IgD-negative memory B cell (primary cell): ENCODE measurements at regions not wholly inside any gene's neighbourhood (a gene's known extent, or its start where the extent isn't known, plus 50 kb on each side); places are given as distances from the start of the nearest gene placed in this dataset.
A peak's percentile ranks its signal among the peaks of the same experiment; 100 is the strongest.
"Not testable (repeated sequence)": the region's sequence is repeated elsewhere in the genome, so short reads cannot be mapped to it uniquely, and the experiment has no call there.

Experiments
- H3K27ac Mint-ChIP-seq, 3 donors: one replicate each; pipeline ENCODE4 v1.8.0; 2020 to 2022; ENCODE audit warnings: mild to moderate bottlenecking in 3 of 3, mixed read lengths in 3 of 3, moderate library complexity in 1 of 3
- H3K27me3 Mint-ChIP-seq: one replicate; pipeline ENCODE4 v1.8.0; 2021; ENCODE audit warnings: mixed read lengths
- H3K36me3 Mint-ChIP-seq: one replicate; pipeline ENCODE4 v1.8.0; 2020; ENCODE audit warnings: mild to moderate bottlenecking, mixed read lengths
- H3K4me1 Mint-ChIP-seq, 3 donors: one replicate each; pipeline ENCODE4 v1.8.0; 2020 to 2022; ENCODE audit warnings: mixed read lengths in 3 of 3, mild to moderate bottlenecking in 1 of 3
- H3K4me3 Mint-ChIP-seq, 4 donors: one replicate each; pipeline ENCODE4 v1.8.0; 2020 to 2022; ENCODE audit warnings: mild to moderate bottlenecking in 4 of 4, mixed read lengths in 4 of 4, moderate library complexity in 3 of 4
- H3K9me3 Mint-ChIP-seq, 3 donors: one replicate each; pipeline ENCODE4 v1.8.0; 2020 to 2021; ENCODE audit warnings: mixed read lengths in 3 of 3, mild to moderate bottlenecking in 1 of 3

DNA sequence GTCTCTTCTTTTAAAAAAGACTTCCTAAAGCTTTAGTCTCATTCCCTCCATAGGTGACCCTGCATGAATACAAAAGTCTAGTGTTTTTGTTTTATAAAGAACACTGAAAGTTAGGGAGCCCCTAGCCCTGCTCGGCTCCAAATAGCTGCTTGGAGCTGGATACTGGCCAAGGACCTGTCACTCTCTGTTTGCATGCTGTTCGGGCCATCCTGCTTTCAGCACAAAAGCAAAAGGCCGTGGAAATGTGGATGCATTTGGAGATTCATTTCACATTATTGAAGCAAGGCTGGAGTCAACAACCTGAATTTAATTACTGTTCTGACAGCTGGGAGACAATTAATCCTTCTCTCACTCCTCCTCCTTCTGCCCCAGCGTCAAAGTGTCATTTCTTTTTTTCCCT is 151.7 kb upstream of the NMUR2 start:
- Mint-ChIP-seq H3K9me3 (no peaks in the 10 kb centered on the region), H3K27me3 (no peaks in the 10 kb centered on the region), H3K36me3 (no peaks in the 10 kb centered on the region), H3K27ac (no peak overlapping the region), H3K4me1 (no peaks in the 10 kb centered on the region), H3K4me3 (no peak overlapping the region)

DNA sequence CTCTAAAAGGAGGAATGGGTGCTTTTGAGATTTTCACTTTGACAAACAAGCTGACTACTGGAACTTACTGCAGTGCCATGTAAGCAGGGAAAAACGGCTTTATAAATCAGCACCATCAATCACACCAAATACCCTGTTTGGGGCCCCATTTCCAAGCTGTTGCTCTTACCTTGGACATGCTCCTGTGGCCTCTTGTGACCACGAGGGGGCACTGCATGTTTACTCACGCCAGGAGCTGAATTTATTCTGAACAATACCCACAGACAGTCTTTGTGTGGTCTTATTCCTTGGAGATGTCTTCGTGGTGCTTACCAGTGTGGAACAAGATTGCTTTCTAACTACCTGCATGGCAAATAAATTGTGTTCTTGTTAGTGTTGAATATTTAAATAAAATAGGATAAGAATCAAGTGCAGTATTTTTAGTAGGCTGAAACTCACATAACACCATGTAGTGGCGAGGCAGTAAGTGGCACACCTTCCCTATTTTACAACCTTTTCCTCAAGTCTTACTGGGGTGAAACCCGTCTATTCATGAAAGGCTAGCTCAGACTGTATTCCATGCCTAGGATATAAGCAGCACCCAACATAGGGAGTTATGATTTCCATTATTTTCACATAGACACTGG is 155.5 kb upstream of the NMUR2 start:
- Mint-ChIP-seq H3K36me3 (no peaks in the 10 kb centered on the region), H3K9me3 (no peaks in the 10 kb centered on the region), H3K4me1 (no peaks in the 10 kb centered on the region), H3K27ac (no peak overlapping the region), H3K4me3 (no peak overlapping the region), H3K27me3 (no peaks in the 10 kb centered on the region)

DNA sequence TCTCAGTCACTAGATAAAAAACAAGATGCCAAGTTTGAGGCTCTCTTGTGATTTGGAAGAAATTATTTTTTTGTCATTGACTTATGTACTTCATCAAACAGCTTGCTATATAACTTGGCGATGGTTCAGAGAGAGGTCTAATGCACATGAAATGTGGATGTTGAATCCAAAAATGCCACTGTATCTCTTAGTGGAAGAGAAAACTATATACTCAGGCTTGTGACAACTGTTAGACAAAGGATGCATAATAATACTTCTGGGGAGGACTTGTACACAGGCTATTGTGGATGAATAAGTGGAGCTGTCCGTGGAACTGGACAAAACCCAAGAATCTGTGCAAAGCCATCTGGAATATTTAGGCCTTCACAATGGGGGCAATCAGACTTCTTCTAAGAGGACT is 162.9 kb upstream of the NMUR2 start:
- no peak overlapping the region for H3K27ac Mint-ChIP-seq
- H3K36me3 Mint-ChIP-seq = no peaks in the 10 kb centered on the region
- no peak overlapping the region for H3K4me3 Mint-ChIP-seq
- H3K9me3 Mint-ChIP-seq = peaks cover 0 to 2% (median 0%) of the 10 kb centered on the region in 3 donors
- H3K27me3 Mint-ChIP-seq = peaks cover 2% of the 10 kb centered on the region
- no peaks in the 10 kb centered on the region for H3K4me1 Mint-ChIP-seq

DNA sequence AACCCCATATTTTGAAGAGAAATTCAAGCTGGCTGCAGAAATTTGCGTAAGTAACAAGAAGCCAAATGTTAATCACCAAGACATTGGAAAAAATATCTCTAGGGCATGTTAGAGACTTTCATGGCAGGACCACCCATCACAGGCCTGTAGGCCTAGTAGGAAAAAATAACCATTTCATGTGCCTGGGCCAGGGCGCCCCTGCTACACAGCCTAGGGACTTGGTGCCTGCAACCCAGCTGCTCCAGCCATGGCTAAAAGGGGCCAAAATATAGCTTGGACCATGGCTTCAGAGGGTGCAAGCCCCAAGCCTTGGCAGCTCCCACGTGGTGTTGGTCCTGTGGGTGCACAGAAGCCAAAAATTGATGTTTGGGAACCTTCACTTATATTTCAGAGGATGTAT is 167.7 kb upstream of the NMUR2 start:
- Mint-ChIP-seq H3K4me1 (no peaks in the 10 kb centered on the region), H3K36me3 (no peaks in the 10 kb centered on the region), H3K4me3 (no peak overlapping the region), H3K9me3 (peaks cover 0 to 8% (median 2%) of the 10 kb centered on the region in 3 donors), H3K27me3 (peaks cover 2% of the 10 kb centered on the region), H3K27ac (no peak overlapping the region)

DNA sequence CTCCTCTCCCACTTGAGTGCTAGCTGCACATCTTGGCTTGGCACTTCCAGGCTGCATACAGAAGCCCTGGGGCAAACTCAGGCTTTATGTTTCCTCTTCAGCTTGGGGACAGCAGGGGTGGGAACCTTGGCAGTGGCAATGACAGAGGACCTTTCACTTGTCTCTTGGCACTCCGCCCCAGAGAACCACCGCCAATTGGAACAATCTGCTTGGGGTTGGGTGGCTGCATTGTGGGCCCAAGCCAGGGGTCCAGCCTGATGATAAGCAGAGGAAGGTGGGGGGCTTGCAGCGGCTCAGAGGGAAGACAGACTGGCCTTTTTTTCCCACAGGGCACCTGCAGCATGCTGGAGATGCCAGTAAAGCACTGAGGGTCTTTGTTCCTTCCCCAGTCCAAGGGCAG is 179.0 kb upstream of the NMUR2 start:
- H3K4me3 Mint-ChIP-seq = no peak overlapping the region
- H3K36me3 Mint-ChIP-seq = no peaks in the 10 kb centered on the region
- no peaks in the 10 kb centered on the region for H3K4me1 Mint-ChIP-seq
- peak overlapping the region in 1 of 3 donors; percentile 32 for H3K27ac Mint-ChIP-seq
- H3K9me3 Mint-ChIP-seq = peaks cover 4 to 15% (median 10%) of the 10 kb centered on the region in 3 donors
- peaks cover 14% of the 10 kb centered on the region for H3K27me3 Mint-ChIP-seq

DNA sequence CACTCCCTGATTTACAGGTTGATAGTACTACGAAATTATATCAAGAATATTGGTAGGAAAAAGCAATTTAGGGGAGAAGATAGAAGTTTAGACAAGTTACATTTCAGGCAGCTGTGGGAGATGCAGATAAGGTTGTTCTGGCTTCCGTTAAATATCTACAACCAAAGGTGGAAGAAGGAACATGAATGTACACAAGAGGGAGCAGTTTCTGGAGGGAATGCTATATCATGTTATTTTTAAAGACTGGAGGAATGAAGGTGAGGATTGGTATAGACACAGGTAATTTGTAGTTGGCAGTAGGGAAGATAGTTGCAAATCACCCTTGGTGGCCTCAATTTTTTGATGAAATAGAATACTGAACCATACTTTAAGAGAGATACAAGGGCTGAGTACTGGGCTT is 187.3 kb upstream of the NMUR2 start:
- Mint-ChIP-seq H3K4me1 (no peaks in the 10 kb centered on the region), H3K4me3 (no peak overlapping the region), H3K27ac (no peak overlapping the region), H3K27me3 (no peaks in the 10 kb centered on the region), H3K36me3 (no peaks in the 10 kb centered on the region), H3K9me3 (peaks cover 0 to 8% (median 5%) of the 10 kb centered on the region in 3 donors)

DNA sequence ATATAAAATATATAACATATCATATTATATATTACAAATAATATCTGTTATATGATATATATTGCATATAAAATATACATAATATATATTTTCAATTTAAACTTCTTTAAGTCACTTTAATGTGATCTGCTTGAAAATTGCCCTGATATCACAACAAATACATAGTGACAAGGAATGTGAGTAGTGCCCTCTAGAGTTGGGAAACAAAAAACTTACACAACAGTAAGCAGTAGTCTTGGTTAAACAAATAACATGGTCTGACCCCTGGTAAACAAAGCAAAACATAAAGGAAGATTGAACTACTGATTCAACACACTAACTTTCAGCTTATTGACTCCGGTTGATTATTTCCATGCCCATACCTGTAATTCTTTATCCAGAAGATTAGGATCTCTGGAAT is 188.3 kb upstream of the NMUR2 start:
- no peak overlapping the region for H3K4me3 Mint-ChIP-seq
- H3K27ac Mint-ChIP-seq = no peak overlapping the region
- no peaks in the 10 kb centered on the region for H3K36me3 Mint-ChIP-seq
- H3K9me3 Mint-ChIP-seq = peaks cover 0 to 3% (median 3%) of the 10 kb centered on the region in 3 donors
- H3K27me3 Mint-ChIP-seq = no peaks in the 10 kb centered on the region
- H3K4me1 Mint-ChIP-seq = no peaks in the 10 kb centered on the region

DNA sequence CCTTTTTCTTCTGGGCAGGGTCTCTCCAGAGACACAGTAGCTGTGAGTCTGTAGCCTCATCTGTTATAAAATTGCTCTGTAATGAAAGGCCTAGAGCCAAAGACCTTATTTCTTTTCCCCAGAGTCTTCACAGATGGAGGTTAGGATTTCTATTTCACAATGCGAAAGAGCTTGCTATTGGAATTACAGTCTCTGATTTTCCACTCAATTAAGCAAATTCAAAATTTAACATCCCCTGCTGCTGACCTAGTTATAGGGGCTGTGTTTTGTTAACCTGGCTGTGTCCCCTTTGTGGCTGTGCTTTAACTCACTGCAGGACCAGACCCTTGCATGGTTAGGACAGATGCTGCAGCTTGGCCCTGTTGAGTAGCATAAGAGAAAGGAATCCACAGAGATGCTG is 190.3 kb upstream of the NMUR2 start:
- Mint-ChIP-seq H3K27ac (no peak overlapping the region), H3K27me3 (peaks cover 2% of the 10 kb centered on the region), H3K4me1 (no peaks in the 10 kb centered on the region), H3K4me3 (no peak overlapping the region), H3K36me3 (no peaks in the 10 kb centered on the region), H3K9me3 (peaks cover 0 to 3% (median 0%) of the 10 kb centered on the region in 3 donors)

DNA sequence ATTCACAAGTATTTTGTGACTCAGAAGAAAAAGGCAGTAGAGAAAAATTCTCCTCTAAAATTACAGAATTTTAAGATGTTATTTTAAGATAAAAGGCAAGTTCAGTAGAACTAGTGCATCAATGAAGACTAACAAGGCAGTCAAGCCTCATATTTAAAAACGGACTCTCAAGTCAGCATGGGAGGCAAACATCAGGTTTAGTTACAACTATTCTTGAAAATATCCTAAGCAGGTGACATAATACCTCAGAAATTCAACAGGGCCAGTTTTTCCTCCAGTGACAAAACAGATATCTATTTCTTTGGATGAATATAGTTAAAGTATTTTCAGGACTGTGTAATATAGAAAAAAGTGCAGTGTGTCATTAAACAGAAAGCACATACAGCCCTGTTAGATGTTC is 194.0 kb upstream of the NMUR2 start:
- Mint-ChIP-seq H3K4me1 (no peaks in the 10 kb centered on the region), H3K36me3 (no peaks in the 10 kb centered on the region), H3K4me3 (no peak overlapping the region), H3K27me3 (peaks cover 2% of the 10 kb centered on the region), H3K9me3 (peaks cover 0 to 3% (median 0%) of the 10 kb centered on the region in 3 donors), H3K27ac (no peak overlapping the region)

DNA sequence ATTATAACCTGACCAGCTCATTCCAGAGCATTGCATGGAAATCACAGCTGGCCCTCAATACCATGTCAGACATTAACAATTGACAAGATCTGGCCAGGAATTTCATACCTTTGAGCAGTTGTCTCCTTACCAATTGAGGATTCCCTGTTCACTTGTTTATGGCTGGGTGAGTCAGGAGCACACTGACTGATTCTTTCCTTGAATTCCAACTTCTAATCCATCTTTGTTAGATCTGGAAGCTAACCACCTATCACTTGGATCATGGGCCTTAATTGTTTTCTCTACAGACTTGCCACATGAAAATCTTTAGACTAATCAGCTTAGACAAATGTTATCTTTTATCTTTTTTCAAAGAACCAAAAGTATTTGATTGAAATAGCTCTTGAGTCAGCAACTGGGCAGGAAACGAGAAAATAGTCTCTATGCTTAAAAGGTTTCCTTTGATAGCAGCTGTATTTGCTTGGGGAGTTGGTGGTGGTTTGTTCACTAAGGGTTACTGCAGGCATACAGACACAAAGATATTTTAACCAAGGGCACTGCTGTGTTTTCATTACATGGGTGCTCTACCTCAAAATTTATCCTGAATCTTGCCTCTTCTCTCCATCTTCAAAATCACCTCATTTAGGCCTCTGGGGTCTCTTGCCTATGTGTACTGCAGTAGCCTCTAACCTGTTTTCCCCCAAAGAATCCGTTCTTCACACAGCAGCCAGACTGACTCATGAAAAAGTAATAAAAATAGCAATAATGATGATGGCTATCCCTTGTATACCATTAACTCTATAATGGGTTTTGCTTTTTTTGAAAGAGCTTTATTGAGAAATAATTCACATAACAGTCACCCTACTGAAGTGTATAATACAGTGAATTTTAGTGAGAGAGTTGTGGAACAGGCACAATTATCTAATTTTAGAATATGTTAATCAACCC is 197.0 kb upstream of the NMUR2 start:
- H3K27me3 Mint-ChIP-seq = peaks cover 2% of the 10 kb centered on the region
- no peaks in the 10 kb centered on the region for H3K36me3 Mint-ChIP-seq
- H3K9me3 Mint-ChIP-seq = peaks cover 0 to 3% (median 0%) of the 10 kb centered on the region in 3 donors
- no peaks in the 10 kb centered on the region for H3K4me1 Mint-ChIP-seq
- no peak overlapping the region for H3K4me3 Mint-ChIP-seq
- no peak overlapping the region for H3K27ac Mint-ChIP-seq

DNA sequence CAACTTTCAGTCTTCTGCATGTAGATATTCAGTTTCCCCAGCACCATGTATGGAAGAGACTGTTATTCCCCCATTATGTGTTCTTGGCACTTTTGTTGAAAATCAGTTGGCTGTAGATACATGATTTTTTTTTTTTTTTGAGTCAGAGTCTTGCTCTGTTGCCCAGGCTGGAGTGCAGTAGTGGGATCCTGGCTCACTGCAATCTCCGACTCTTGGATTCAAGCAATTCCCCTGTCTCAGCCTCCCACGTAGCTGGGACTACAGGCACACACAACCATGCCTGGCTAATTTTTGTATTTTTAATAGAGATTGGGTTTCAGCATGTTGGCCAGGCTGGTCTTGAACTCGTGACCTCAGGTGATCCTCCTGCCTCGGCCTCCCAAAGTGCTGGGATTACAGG is 201.0 kb upstream of the NMUR2 start:
- H3K9me3 Mint-ChIP-seq, H3K36me3 Mint-ChIP-seq, H3K4me3 Mint-ChIP-seq: not testable (repeated sequence)

DNA sequence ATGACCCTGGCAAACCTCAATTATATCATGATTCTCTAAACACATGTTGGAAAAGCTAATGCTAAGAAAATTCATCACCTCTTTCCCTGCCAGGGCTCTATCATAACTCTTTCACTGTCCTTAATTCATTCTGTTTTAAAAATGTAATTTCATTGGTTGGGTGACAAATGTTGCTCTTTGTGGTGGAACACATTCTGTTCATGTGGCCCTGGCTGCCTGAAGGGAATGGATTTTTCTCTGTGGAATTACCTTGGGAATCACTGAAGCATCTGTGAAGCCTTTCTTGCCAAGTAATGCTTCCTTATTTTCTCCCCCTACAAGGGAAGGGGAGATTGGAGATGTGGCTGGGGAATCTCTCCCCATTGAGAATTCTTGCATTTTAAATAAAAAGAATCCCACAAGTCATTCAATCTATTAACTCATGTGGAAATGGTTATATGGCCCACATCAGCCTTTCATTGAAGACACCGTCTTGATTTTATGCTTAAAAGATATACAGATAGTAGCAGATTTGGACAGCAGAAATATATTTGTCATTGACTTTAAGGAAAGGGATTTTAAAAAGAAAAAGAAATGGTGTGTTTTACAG is 201.8 kb upstream of the NMUR2 start:
- H3K4me1 Mint-ChIP-seq = no peaks in the 10 kb centered on the region
- H3K27me3 Mint-ChIP-seq = no peaks in the 10 kb centered on the region

More for the DNA sequence above, 201.0 kb upstream of the NMUR2 start:
- H3K27me3 Mint-ChIP-seq, H3K4me1 Mint-ChIP-seq, H3K27ac Mint-ChIP-seq: not testable (repeated sequence)

DNA sequence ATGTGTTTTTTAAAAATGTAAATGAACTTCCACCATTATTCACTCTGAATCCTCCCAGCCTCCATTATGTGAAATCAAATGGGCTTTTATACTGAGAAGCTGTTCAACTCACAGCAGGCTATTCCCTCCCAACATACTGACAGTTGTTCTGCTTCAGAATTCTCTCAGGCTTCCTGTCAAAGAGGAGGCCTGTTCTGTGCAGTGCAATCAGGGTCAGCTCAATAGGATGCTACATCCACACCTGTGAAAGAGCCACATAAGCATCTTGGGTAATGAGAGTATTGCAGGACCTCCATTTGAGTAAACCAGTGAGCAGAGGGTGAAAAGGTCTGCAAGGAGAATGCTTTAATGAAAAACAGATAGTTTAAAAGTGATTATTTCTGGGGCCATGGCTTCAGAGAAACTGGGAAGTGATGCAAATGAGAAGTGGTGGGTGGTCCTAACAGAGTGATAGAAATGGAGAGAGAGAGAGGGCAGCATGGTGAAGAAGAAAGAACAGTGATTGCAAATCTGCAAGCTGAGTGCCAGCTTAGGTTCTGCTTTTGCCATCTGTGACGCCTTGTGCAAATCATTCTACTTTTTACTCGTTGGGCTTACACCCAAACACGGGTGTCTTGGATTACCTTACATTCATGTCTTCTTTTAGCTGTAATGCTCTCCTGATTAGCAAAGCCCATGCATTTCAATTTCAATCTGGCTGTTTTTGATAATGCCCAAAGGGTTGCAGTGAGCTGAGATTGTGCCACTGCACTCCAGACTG is 202.5 kb upstream of the NMUR2 start:
- H3K27ac Mint-ChIP-seq = no peak overlapping the region
- no peaks in the 10 kb centered on the region for H3K4me1 Mint-ChIP-seq
- H3K27me3 Mint-ChIP-seq = no peaks in the 10 kb centered on the region
- H3K36me3 Mint-ChIP-seq = no peaks in the 10 kb centered on the region
- no peak overlapping the region for H3K4me3 Mint-ChIP-seq
- H3K9me3 Mint-ChIP-seq = peaks cover 0 to 4% (median 2%) of the 10 kb centered on the region in 3 donors

More for the DNA sequence above, 201.8 kb upstream of the NMUR2 start:
- Mint-ChIP-seq H3K36me3 (no peaks in the 10 kb centered on the region), H3K4me3 (no peak overlapping the region), H3K27ac (no peak overlapping the region), H3K9me3 (peaks cover 0 to 4% (median 0%) of the 10 kb centered on the region in 3 donors)

DNA sequence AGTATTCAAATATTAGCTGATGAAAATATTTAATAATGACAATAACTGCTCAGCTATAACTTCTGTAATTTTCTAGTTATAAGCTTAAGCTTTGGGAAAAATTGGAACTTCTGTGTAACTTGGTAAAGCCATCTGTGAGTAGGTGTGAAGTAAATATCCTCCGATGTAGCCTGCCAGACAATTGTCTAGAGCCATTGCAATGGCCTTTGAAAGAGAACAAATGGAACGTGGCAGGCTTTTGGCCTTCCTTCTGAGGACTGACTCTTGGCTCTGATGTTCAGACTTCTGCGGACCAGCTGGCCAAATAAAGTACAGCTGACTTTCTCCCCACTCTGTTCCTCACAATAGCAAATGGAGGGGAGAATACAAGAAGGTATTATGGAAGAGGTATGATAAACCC is 203.4 kb upstream of the NMUR2 start:
- Mint-ChIP-seq H3K27ac (peak overlapping the region in 1 of 3 donors; percentile 36), H3K27me3 (no peaks in the 10 kb centered on the region), H3K4me1 (no peaks in the 10 kb centered on the region), H3K9me3 (peaks cover 0 to 4% (median 3%) of the 10 kb centered on the region in 3 donors), H3K36me3 (no peaks in the 10 kb centered on the region), H3K4me3 (no peak overlapping the region)

DNA sequence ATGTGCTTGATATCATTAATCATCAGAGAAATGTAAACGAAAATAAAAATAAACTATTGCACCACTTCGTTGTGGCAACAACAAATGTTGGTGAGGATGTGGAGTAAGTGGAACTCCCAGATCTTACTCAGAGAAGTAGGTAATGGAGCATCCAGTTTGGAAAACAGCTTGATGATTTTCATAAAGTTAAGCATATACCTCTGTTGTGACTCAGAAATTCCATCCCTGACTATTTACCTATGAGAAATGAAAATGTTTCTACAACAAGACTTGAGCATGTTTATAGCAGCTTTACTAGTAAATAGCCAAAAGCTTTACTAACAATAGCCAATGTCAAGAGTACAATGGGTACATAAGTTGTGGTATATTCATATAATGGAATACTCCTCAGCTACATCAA is 214.7 kb upstream of the NMUR2 start:
- no peaks in the 10 kb centered on the region for H3K27me3 Mint-ChIP-seq
- H3K36me3 Mint-ChIP-seq = no peaks in the 10 kb centered on the region
- H3K4me1 Mint-ChIP-seq = no peaks in the 10 kb centered on the region
- no peak overlapping the region for H3K27ac Mint-ChIP-seq
- no peak overlapping the region for H3K4me3 Mint-ChIP-seq
- H3K9me3 Mint-ChIP-seq = peaks cover 0 to 3% (median 0%) of the 10 kb centered on the region in 3 donors
